ENCODE measurements at regions not wholly inside any gene's neighbourhood (a gene's known extent, or its start where the extent isn't known, plus 50 kb on each side); places are given as distances from the start of the nearest gene placed in this dataset.
"Not testable (repeated sequence)": the region's sequence is repeated elsewhere in the genome, so short reads cannot be mapped to it uniquely, and the experiment has no call there.

DNA sequence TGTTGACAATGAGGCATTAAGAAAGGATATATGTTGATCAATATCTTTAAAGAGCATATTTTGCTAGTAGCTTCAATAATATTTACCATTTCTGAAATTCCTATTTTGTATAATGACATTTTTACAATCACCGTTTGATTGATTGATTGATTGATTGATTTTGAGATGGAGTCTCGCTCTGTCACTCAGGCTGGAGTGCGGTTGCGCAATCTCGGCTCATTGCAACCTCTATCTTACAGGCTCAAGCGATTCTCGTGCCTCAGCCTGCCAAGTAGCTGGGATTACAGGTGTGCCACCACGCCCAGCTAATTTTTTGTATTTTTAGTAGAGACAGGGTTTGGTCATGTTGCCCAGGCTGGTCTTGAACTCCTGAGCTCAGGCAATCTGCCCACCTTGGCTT lies 150.9 kb upstream of the TEX13D start:
- DNase-seq (ENCODE audit: low read depth), result not testable (repeated sequence)

DNA sequence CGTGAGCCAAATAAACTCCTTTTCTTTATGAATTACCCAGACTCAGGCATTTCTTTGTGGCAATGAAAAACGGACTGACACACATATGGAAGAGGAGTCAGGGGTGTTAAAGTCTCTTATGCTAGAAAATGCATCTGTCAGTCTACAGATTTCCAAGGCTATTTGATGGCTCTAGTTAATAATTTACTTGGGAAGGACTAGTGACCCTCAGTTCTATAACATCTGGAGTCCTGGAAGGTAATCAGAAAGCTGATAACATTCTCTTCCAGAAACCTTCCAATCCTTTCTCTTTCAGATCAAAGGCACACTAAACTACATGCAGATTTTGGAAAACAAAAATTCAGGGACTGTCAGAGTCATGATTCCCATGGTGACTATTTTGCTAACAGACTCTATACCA lies 142.0 kb upstream of the TEX13D start:
- DNase-seq (ENCODE audit: low read depth), result no peak

DNA sequence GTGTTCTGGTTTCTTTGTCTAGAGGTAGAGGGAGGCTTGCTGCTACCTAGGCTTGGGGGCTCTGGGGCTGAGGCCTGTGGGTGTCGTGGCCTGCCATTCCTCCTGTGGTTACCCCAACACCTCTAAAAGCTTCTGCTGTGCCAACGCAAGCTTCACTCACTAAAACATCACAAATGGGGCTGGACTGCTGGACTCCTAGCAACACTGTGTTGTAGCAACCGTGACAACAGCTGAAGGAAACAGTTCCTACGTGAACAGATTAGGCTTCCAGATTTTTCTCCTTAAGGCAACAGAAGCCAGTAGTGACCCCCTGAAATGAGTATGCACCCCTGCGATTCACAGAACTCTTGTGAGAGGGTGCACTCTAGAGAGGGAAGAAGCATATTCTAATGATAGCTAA lies 138.3 kb upstream of the TEX13D start:
- peak; percentile 27 for DNase-seq (ENCODE audit: low read depth)

DNA sequence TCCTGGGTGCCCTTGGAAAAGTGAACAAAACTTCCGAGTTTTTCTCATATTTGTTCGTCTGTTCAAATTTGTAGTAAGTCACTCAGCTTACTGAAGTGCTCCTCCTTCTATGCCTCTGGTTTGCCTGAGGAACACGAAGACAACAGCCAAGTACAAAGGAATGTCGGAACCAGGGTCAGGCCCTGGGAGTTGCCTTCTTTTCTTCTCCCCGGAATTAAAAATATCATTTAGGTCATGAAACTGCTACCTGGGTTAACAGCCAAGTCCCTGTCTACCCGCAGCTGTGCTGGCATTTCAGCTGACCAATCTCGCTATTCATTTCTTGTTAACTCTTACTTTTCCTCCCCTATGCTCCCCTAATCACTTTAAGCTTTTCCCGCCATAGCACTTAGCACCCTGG lies 137.6 kb upstream of the TEX13D start:
- DNase-seq (ENCODE audit: low read depth), result no peak

DNA sequence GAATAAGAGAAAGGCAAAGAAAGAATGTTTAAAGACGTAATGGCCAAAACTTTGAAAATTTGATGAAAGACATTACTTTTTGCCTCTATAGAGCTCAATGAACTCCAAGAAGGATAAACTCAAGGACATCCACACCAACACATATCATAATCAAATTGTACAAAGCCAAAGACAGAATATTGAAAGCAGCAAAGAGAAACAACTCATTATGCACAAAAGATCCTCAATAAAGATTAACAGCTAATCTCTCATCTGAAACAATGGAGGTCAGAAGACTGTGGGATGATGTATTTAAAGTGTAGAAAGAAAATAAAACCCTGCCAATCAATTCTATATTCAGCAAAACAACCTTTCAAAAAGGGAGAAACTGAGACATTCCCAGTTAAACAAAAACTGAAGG lies 129.1 kb upstream of the TEX13D start:
- no peak for DNase-seq (ENCODE audit: low read depth)

DNA sequence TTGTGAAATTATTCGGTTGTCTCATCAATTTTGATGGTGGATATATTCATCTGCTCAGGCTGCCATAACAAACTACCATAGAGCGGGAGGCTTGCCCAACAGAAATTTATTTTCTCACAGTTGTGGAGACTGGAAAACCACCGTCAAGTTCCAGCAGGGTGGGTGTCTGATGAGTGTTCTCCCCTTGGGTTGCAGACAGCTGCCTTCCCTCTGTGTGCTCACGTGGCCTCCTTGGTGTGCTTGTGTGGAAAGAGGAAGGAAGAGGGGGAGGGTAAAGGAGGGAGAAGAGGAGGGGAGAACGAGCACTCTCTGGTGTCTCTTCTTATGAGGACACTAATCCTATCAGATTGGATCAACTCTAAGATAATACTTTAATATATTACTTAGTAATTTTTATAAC lies 123.8 kb upstream of the TEX13D start:
- DNase-seq (ENCODE audit: low read depth), result no peak

DNA sequence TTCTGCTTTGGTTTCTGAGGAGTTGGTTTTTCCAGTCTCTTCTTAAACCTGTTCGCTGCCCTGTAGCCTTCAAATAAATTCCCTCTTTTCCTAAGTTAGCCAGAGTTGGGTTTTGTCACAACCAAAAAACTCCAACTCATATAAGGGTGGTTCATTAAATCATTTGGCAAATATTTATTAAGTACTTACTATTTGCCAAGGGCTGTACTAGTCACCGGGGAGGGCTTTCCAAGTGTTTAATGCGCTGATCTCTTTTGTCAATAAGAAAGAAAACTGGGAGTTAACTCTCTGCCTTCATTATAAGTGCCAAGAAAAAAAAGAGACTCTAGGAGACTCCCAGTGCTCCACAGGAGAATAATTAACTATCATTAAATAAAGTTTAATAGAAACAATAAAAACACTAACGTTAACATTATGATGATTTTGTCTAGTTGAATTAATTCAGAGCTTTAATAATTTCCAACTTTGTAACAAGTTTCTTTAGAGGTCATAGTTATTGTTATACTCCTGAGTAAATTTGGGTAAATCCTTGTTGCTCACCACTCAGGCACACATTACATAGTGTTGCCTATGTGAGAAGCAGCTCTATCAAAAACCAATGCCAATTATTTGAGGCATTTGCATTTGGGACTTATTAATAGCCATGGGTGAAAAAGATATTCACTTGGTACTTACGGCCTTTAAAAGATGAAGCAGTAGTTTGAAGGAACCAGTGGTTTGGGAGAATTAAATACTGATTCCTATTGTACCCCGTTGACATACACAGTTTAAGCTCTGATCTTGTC lies 122.5 kb upstream of the TEX13D start:
- DNase-seq (ENCODE audit: low read depth), result no peak

DNA sequence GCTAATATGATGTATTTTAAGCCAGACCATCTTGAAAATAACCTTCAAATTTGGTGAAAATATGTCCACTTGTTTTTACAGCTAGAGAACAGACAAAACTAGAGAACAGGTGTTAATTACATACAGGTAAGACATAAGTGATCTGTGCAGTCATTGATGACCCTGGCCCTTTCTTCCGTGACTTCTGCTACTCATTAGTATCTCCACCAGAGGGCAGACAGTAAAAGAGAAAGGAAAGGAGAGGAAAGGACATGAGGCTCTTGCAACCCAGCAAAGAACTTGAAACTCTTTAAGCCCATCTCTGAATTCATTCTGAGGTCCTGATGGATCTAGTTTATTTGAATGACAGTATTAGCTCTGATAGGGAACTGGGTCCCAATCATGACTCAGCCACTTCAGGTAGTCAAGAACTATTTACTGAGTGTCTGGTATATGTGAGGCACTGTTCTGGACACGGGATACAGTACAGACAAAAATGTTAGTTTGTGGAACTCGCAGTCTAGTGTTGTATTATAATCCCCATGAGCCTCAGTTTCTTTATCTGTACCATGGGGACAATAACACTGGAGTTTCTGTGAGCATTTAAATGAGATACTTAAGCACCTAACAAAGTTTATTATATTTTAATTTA lies 121.0 kb upstream of the TEX13D start:
- DNase-seq (ENCODE audit: low read depth), result peak; percentile 40

DNA sequence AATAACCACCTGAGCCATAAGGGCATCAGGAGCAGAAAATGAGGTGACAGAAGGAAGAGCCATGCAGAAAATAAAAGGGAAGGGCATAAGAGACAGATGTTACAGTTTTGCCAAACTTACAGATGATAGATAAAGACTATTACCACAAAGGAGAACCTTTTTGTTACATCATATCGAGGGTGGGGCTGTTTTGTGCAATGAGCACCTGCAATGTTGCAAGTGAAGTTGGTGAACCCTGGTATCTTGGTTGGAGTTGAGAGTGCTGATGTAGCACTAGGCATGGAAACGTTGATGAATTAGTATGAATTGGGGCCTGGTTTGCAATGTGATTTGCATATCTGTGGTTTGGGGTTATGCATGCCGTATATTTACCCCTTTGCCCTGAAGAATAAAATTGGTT lies 119.8 kb upstream of the TEX13D start:
- DNase-seq (ENCODE audit: low read depth), result no peak

DNA sequence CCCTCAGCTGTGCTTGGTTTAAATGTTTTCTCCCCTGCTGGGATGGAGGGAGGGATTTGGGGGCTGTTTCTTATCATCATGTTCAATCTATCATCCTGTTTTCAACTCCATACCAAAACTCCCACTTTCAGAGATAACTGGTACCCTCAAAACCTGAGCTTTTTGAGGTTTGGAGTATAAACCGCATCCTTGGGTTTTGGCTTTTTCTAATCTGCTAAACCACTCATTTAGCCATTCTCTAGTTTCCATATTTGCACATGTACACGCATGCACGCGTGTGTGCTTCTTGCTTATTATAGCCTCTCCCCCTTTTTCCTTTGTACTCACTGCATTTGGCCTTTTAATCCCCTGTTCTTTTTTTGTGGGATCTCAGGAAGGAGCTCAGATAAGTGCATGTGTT lies 116.7 kb upstream of the TEX13D start:
- no peak for DNase-seq (ENCODE audit: low read depth)

DNA sequence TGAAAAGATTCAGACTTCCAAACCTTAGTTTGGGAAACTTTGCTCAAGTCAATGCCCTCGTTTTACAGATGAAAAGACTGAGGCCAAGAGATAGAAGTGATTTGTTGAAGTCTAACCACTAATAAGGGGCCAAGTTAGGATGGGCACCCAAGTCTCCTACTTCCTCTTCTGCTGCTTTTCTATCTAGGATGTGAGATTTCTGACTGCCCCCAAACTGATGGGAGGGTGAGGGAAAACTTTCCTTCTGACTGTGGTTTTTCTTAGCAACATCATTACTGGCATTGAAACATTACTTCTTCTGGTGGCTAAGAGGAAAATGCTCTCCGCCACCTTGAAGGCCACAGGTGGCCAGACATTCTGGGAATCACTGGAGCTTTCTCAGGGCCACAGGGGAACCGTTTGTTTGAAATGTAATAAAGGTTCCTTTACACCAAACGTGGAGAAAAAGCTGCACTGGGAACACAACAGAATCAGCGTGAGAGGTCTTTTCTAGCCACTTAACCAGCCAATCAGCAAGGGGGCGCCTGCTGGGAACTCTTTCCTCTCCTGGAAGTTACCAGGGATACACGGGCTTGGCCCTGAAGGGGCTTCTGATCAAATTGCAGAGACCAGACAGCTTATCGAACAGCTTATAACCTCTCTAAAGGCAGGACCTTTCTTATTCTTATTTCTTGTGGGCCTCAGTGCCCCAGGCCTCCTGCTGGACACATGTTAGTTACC lies 115.9 kb upstream of the TEX13D start:
- no peak for DNase-seq (ENCODE audit: low read depth)

DNA sequence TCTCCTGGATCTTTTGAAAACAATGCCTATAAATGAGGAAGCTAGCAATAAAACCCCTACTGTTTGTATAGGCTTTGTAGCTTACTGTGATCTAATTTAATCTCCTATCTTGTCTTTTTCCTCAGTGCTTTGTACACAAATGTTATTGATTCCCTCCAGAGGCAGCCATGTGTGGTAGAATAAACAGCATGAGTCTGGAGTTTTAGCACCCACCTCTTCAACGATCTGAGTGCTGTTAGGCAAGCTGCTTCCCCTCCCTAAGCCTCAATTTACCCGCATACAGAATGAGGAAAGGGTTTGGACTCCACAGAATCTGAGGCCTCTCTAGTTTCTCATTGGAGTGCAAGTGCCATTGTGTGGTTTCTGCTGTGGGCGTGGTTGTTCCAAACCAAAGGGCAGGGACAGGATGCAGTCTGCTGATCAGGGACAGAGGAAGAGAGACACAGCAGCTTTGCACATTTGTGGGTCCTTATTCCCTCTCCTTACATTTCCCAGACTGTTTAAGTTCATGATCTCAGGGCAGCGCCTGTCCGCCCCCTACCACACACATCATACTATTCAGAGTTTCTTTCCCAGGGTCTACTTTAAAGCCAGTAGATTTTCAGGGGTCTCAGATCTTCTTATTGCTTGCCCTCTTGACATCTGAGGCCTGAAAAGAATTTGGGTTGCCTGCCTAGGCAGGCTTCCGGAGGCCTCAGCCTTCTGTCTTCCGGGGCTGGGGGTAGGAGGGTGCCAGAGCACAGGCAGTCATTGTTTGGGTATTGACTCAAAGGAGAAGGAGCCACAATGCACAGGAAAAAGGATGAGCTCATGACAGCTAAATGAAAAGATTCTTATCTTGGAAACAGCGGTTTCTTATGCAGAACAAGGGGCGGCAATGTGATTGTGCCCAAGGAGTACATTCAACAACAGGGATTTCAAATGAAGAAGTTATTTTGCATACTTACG lies 114.9 kb upstream of the TEX13D start:
- DNase-seq (ENCODE audit: low read depth), result peak; percentile 80

DNA sequence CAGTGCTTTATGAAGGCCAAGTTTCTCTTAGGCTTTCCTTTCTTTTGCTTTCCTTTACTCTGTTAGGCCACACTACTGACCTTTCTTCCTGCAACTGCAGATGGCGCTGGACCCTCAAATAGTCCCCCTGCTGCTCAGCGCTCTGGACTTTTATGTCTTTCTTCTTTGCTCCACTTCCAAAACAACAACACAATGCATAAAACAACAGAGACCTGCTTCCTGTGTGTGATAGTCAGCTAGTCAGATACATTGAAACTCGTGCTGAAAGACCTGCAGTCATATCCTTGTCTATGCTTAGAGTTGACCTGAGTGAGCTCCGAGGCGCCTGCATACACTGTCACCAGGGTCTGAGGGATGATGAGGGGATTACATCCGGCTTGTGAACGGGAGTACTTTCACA lies 108.9 kb upstream of the TEX13D start:
- DNase-seq (ENCODE audit: low read depth), result no peak

DNA sequence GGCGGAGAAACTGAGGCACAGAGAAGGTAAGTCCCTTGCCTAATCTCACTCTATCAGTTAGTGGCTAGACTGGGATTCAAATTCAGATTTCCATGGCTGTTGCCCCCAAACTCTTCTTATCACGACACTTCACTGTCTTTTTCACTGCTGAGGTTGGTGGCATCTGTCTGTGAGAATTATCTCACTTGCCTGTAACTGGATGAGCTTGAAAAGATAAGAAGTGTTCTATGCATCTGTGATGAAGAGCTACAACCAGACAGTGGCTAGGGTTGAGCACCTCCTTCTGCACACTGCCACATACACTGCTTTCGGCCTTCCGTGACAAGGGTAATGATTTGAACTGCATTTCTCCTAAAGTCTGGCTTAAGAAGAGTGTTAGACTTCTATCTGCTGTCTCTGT lies 107.9 kb upstream of the TEX13D start:
- DNase-seq (ENCODE audit: low read depth), result no peak

DNA sequence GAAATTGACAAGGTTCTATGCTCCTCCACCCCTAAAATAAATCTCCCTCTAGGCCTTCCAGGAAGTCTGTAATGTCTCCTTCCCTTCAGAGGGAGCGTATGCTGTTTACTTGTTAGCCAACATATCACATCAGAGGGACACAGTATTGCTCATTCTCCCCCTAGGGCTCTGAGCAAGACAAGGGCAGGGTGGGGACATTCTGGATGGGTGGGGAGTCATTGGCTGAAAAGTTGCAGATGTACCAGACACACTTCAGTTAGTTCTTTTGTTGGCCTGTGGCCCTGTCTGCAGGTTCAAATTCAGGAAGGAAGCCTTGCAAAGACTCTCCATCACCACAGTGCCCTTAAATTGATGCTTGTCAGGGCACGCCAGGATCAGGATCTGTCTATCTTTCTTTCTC lies 106.3 kb upstream of the TEX13D start:
- DNase-seq (ENCODE audit: low read depth), result peak; percentile 57

DNA sequence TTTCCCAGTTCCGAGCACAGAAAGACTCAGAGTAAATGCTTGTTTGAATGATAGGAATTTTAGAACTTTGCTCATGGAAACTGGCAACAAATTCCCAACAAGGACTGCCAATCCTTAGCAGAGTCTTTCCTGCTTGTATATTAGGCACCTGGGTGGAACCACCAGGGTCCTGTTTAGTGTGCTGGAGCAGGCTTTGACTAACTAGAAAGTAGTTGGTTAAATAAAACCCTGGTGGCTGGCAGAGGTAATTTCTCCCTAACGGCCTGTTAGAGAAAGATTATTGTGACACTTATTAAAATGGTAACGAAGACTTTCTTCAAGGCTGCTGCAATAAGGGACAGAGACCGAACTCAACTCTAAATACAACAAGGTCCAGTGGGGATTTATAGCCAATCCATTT lies 103.6 kb upstream of the TEX13D start:
- no peak for DNase-seq (ENCODE audit: low read depth)

DNA sequence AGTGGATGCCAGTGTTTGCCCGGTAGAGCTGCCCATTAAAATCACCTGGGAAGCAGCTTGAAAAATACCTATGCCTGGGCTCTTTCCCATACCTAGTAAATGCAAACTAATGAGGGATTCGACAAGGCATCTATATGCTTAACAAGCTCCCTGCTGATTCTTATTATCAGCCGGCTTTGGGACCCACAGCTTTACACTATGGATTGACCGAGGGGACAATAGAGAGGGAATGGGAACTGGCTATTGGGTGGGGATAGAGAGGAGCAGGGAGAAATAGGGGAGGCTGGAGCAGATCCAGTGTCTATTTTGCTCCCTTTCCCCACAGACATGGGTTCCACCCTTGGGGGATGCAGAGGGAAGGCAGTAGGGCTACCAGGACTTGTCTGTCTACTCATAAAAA lies 103.1 kb upstream of the TEX13D start:
- DNase-seq (ENCODE audit: low read depth), result no peak

DNA sequence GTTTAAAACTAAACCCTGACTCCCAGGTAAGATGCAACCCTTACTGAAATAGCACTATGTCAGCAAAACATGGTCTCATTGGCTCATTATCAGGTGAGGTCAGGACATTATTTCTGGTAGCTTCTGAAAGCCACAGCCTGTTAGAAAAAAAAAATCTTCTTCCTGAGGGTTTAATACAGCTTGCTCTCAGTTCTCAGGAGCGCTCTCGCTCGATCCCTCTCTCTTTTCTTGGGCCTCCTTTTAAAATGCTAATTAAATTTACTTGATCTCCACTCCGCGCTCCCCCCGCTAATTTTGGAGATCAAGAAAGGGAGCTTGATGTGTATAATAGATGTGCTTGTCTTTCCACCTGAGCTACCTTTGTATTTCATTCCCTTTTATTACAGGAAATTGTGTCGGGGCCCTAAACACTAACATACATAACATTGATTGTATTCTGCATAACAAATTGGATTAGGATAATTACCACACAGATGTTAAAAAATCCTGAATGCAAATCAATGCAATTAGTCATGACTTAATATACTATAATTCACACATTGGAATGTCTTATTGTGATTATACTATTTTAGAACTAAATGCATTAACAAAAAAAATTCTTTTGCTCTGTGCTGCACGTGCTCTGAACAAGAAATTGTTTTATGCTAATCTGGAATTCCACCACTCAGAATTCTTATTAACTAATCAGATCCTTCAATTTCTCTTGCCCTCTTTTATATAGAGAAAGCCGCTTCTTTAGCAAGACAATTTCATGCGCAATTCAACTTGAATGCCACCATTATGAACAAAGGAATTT lies 101.6 kb upstream of the TEX13D start:
- no peak for DNase-seq (ENCODE audit: low read depth)

DNA sequence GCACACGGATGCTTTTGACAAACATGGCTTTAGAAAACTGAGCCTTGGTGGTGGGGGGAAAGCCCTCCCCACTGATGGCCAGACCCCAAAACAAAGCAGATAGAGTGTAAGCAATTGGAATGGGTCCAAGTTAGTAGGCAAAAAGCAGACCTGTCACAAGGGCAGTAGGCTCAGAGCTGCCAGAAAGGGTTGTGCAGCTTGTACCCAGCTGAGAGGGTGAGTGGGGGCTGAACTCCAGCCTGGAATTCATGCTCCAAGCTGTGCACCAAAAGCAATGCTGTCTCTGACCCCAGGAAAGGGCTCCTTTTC lies 101.1 kb upstream of the TEX13D start:
- DNase-seq (ENCODE audit: low read depth), result no peak

DNA sequence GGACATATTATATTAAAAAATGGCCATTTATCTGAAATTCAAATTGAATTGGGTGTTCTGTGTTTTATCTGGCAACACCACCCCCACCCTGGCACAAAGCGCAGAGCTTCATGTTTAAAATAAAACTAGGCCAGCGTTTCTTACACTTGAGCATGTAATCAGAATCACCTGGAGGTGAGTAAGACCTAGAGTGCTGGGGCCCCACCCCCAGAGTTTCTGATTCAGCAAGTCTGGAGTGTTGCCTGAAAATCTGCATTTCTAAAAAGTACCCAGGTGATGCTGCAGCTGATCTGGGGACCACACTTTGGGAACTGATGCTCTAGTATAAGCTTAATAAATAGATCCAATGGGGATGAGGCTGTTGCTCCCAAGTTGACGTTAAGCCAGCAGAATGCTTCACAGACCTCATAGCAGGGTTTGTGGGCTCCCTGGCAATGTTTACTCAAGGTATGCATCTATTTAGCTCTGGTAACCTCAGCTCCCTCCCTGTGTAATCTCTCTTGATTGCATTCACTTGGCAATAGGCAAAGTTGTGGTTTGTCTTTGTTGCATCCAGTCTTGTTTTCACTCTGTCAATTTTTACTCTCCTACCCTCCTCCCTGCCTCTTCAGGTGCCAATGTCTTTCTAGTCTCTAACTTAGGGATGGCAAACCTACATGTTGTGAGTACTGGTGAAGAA lies 99.8 kb upstream of the TEX13D start:
- no peak for DNase-seq (ENCODE audit: low read depth)

DNA sequence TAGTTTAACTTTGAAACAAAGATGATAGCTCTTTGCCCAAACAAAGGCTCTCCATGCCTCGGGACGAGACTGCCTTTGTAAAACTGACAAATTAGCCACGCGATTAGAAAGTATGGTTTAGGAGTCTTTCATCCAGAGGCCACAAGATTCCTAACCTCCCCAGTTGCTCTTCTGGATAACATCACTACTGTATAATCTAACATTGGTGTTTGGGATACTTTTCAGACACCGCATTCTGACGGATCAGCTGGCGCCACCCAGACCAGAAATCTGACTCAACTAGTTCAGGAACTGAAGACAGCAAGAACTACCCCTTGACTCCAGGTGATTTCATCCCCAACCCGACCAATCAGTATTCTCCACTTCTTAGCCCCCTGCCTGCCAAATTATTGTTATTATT lies 98.1 kb upstream of the TEX13D start:
- DNase-seq (ENCODE audit: low read depth), result no peak

All from RPMI7951 (cell line).